K562 (cell line): ENCODE measurements at regions not wholly inside any gene's neighbourhood (a gene's known extent, or its start where the extent isn't known, plus 50 kb on each side); places are given as distances from the start of the nearest gene placed in this dataset.

Experiments used
- ATAC-seq: fragments of 200-7000 bp; cut with Tn5 transposase; 3 replicates; pipeline ENCODE4 v1.9.1; 2020; ENCODE audit warnings: moderate library complexity
- BruUV-seq: library from RNA; stranded (reverse); fragments of 400-500 nt; replicated peaks from 2 replicates; lab custom pipeline; 2021; lab: Mats Ljungman, UMichigan
- CTCF ChIA-PET: fragments of 300-600 bp; formaldehyde crosslinking; extraction: SDS; loops from one replicate; lab custom pipeline; 2021; ENCODE audit warnings: low intra/inter-chr PET ratio; lab: Yijun Ruan, JAX
- POLR2A ChIA-PET: fragments of 300-600, 350-650 bp; sonication (Branson Sonifier 250); formaldehyde crosslinking; extraction: SDS; loops from one replicate; lab custom pipeline; 2021; ENCODE audit warnings: antibody characterized with exemption, inconsistent platforms; lab: Yijun Ruan, JAX
- DNase-seq, 4 experiments: peaks; one replicate each; pipeline versions ENCODE4 v3.0.0 to v3.0.0-alpha.2; 2011 to 2018; ENCODE audit warnings: low spot score in 3 of 4, mixed read lengths in 3 of 4; ENCODE audit errors: extremely low read depth in 1 of 4
- FAIRE-seq: peaks from 2 replicates; lab custom pipeline; 2011; peaks lifted over from hg19 to GRCh38; lab: Jason Lieb, UNC
- H2AFZ ChIP-seq: 2 replicates; pipeline ENCODE4 v1.6.0; 2011; ENCODE audit warnings: low read depth, low read length, control low read depth, inconsistent platforms
- H3K27ac ChIP-seq: fragments of 200-600 bp; 3 replicates; pipeline ENCODE4 v1.8.0; 2011; ENCODE audit warnings: low read depth, mild to moderate bottlenecking, control low read depth, inconsistent platforms, low read length, moderate library complexity, mixed read lengths; ENCODE audit errors: extremely low read depth
- H3K27me3 ChIP-seq, 2 experiments: fragments of 300-600 bp in 1 of 2; 2 replicates in 1 of 2; 3 replicates in 1 of 2; pipeline versions ENCODE4 v1.6.0 to v1.8.0; 2011; ENCODE audit warnings: inconsistent platforms in 2 of 2, low read length in 2 of 2, mild to moderate bottlenecking in 1 of 2, mixed read lengths in 1 of 2, moderate library complexity in 1 of 2; ENCODE audit not compliant: control insufficient read depth in 2 of 2, insufficient read depth in 2 of 2
- H3K36me3 ChIP-seq: fragments of 300-600 bp; 3 replicates; pipeline ENCODE4 v1.8.0; 2011; ENCODE audit warnings: mild to moderate bottlenecking, low read length, inconsistent platforms; ENCODE audit not compliant: control insufficient read depth, insufficient read depth
- H3K4me1 ChIP-seq, 2 experiments: fragments of 200-600 bp in 1 of 2; replicated peaks in 1 of 2; 2 replicates in 1 of 2; 3 replicates in 1 of 2; pipeline versions ENCODE4 v1.5.1 to v1.8.0; 2011; ENCODE audit warnings: inconsistent platforms in 2 of 2, low read length in 2 of 2, mild to moderate bottlenecking in 1 of 2, mixed read lengths in 1 of 2, moderate library complexity in 1 of 2; ENCODE audit not compliant: control insufficient read depth in 2 of 2, insufficient read depth in 2 of 2
- H3K4me2 ChIP-seq: 2 replicates; pipeline ENCODE4 v1.6.1; 2011; ENCODE audit warnings: low read length, control low read depth, inconsistent platforms, mixed read lengths; ENCODE audit not compliant: insufficient read depth
- H3K4me3 ChIP-seq: fragments of 200-600 bp; sonication (generic), shearing (Covaris generic); 2 replicates; pipeline ENCODE4 v1.5.1; 2016; ENCODE audit warnings: control low read depth, inconsistent platforms
- H3K79me2 ChIP-seq: fragments of 200-600 bp; 3 replicates; pipeline ENCODE4 v1.8.0; 2011; ENCODE audit warnings: low read length, inconsistent platforms; ENCODE audit not compliant: control insufficient read depth, insufficient read depth
- H3K9ac ChIP-seq, 2 experiments: 2 replicates each; pipeline versions ENCODE4 v1.6.0 to v1.6.1; 2011; ENCODE audit warnings: low read depth in 2 of 2, low read length in 2 of 2, control low read depth in 1 of 2, inconsistent platforms in 1 of 2, mild to moderate bottlenecking in 1 of 2, mixed read lengths in 1 of 2; ENCODE audit not compliant: insufficient read depth in 1 of 2
- H3K9me1 ChIP-seq: one replicate; pipeline ENCODE4 v1.6.0; 2011; ENCODE audit warnings: inconsistent platforms, mild to moderate bottlenecking, low read length, moderate library complexity; ENCODE audit not compliant: control insufficient read depth, insufficient read depth
- H3K9me3 ChIP-seq: replicated peaks from 2 replicates; pipeline ENCODE4 v1.5.1; 2011; ENCODE audit warnings: low read depth, low read length, inconsistent platforms; ENCODE audit not compliant: control insufficient read depth, insufficient read depth
- H4K20me1 ChIP-seq: replicated peaks from 2 replicates; pipeline ENCODE4 v1.6.1; 2011; ENCODE audit warnings: low read length, inconsistent platforms, mixed read lengths; ENCODE audit not compliant: control insufficient read depth, insufficient read depth
- CBFA2T3 ChIP-seq: fragments of 450-650 bp; IDR thresholded peaks from 2 replicates; pipeline ENCODE4 v1.6.1; 2017
- EP300 ChIP-seq: IDR thresholded peaks from 2 replicates; pipeline ENCODE4 v1.6.1; 2012; ENCODE audit warnings: low read length, improper control_type of control experiment
- HNRNPH1 ChIP-seq: fragments of 200-400 bp; formaldehyde crosslinking; optimal IDR thresholded peaks from 2 replicates; pipeline ENCODE3; 2017; ENCODE audit warnings: low read depth, mild to moderate bottlenecking, low read length, moderate library complexity
- NR2C1 ChIP-seq, 2 experiments: fragments of 450-650 bp; IDR thresholded peaks; 2 replicates each; pipeline ENCODE4 v1.6.1; 2017; ENCODE audit warnings: mild to moderate bottlenecking in 2 of 2, antibody characterized with exemption in 1 of 2, inconsistent platforms in 1 of 2, missing compliant biosample characterization in 1 of 2, missing genetic modification characterization in 1 of 2
- OTX1 ChIP-seq: fragments of 450-650 bp; formaldehyde crosslinking; IDR thresholded peaks from 2 replicates; pipeline ENCODE4 v1.4.0; 2022; ENCODE audit warnings: mild to moderate bottlenecking
- ZNF184 ChIP-seq: sonication (generic); formaldehyde crosslinking; IDR thresholded peaks from 2 replicates; pipeline ENCODE4 v1.5.0; 2020; ENCODE audit warnings: missing genetic modification reagents
- ZNF436 ChIP-seq: fragments of 250-450, 450-650 bp; sonication (Bioruptor Pico); formaldehyde crosslinking; IDR thresholded peaks from 2 replicates; pipeline ENCODE4 v1.7.0; 2020; ENCODE audit warnings: mild to moderate bottlenecking
- WGBS: fragments of 100-300 bp; shearing (Covaris generic); methylation state at CpG from one replicate; pipeline ENCODE4 v1.1.6; 2016; ENCODE audit warnings: low coverage, mixed read lengths; ENCODE audit not compliant: insufficient coverage; ENCODE audit errors: missing lambda C conversion rate; 5-methylcytosine and 5-hydroxymethylcytosine counted together
- in situ Hi-C: fragments of 300-500 bp; cut with MboI; formaldehyde crosslinking; loops from 4 replicates; pipeline ENCODE4 v1.15.0; 2018; ENCODE audit warnings: inconsistent platforms, mixed read lengths
- intact Hi-C: fragments of 100-400 bp; cut with micrococcal nuclease; formaldehyde crosslinking; loops from 2 replicates; pipeline ENCODE4 v1.14.2; 2022
- TF ChIP-seq, protein P1 (sequence below): fragments of 450-650 bp; formaldehyde crosslinking; IDR thresholded peaks from 2 replicates; pipeline ENCODE4 v1.4.0; 2020; ENCODE audit warnings: mild to moderate bottlenecking, moderate library complexity

DNA sequence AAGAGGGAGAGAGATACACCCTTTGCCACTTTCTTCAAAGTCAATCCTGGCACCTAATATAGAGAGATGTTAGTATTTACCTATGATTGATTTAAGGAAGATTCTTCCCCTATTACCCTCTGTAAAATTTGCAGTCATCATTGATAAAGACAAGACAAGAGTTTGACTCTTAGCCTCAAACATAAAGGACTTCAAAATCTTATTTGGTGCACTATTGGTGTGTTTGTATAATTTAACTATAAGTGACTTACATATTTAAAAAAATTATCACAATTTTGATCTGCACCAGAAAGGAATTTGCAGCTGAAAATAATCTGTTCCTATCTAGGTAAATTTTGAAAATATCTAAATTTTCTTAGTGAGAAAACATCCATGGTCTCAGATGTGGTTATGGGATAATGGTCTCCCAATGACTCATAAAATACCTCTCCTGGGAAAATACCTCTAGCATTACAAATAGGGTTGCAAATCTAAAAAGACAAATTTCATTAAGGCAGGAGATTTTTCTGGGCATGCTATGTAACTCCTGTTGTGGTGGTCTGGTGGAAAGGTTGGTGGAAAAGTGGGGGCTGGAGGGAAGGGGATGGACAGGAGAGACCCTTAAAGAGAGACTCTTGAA is 173.6 kb upstream of the MED14 start (continued):
- TF ChIP-seq, protein P1, sequence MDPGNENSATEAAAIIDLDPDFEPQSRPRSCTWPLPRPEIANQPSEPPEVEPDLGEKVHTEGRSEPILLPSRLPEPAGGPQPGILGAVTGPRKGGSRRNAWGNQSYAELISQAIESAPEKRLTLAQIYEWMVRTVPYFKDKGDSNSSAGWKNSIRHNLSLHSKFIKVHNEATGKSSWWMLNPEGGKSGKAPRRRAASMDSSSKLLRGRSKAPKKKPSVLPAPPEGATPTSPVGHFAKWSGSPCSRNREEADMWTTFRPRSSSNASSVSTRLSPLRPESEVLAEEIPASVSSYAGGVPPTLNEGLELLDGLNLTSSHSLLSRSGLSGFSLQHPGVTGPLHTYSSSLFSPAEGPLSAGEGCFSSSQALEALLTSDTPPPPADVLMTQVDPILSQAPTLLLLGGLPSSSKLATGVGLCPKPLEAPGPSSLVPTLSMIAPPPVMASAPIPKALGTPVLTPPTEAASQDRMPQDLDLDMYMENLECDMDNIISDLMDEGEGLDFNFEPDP (CRISPR knock-in tag) = no peak

DNA sequence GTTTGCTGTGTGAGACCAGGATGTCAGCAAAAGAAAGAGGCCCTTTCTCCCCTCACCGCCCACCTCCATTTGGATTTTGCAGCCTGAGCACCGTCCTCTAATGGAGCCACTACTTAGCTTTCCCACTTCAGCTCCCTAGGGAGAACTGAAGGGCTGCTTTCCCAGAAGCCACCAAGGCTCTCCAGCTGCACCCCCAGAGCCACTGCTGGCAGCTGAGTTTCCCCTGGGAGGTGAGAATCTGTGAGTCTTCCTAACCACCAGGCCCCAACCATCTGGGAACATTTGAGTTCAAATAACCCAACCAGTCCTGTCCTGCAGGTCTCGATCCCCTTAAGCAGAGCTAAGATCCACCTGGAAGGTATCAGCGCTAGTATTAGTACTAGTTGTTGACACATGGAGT is 173.1 kb upstream of the USP9X start:
- Histone ChIP-seq H3K79me2 (no peaks in the 10 kb centered on the region), H3K9me1 (no peaks in the 10 kb centered on the region), H3K4me1 (no peaks in the 10 kb centered on the region; a peak in 1 of 5 replicates), H3K27me3 (no peaks in the 10 kb centered on the region; a peak in 1 of 5 replicates), H3K36me3 (no peaks in the 10 kb centered on the region), H3K4me2 (no peak overlapping the region), H3K9ac (no peak overlapping the region; a peak in 1 of 4 replicates), H3K9me3 (no peaks in the 10 kb centered on the region), H2AFZ (no peak overlapping the region), H3K27ac (no peak overlapping the region), H4K20me1 (no peaks in the 10 kb centered on the region), H3K4me3 (no peak overlapping the region)
- FAIRE-seq (no peak), ATAC-seq (no peak), DNase-seq (no peak)
- BruUV-seq = no TSS peak
- POLR2A ChIA-PET = no interaction called here
- in situ Hi-C loops (no loop called here), intact Hi-C loops (no loop called here)
- no peak for TF ChIP-seq ZNF184 (CRISPR knock-in tag)
- no peak for TF ChIP-seq NR2C1 (IDR thresholded peaks at IDR 0.05)
- TF ChIP-seq NR2C1 (tag; IDR thresholded peaks at IDR 0.05) = no peak
- no peak for TF ChIP-seq EP300
- no peak for TF ChIP-seq CBFA2T3
- no peak for TF ChIP-seq ZNF436 (CRISPR knock-in tag)
- no peak for TF ChIP-seq OTX1 (CRISPR knock-in tag)
- TF ChIP-seq HNRNPH1 = no peak
- WGBS = 21% methylated on average over 3 of the region's 4 CpGs
- CTCF ChIA-PET = no interaction called here
